ENCODE measurements at regions not wholly inside any gene's neighbourhood (a gene's known extent, or its start where the extent isn't known, plus 50 kb on each side); places are given as distances from the start of the nearest gene placed in this dataset.

- Histone ChIP-seq H3K79me2 (ENCODE audit: control insufficient read depth, insufficient read depth, low read length, poor library complexity) (no peaks in the 10 kb centered on the region), H2BK120ac (ENCODE audit: insufficient read depth, low read length, poor library complexity) (no peak overlapping the region), H3K4me2 (ENCODE audit: low read length) (no peak overlapping the region), H3K23ac (ENCODE audit: low read length) (no peak overlapping the region), H2BK5ac (ENCODE audit: low read depth, low read length, poor library complexity) (no peak overlapping the region), H3K4ac (ENCODE audit: low read depth, low read length) (no peak overlapping the region), H3K18ac (ENCODE audit: low read length) (no peak overlapping the region), H3K79me1 (ENCODE audit: low read length) (peaks cover 5% of the 10 kb centered on the region), H3K9me3 (ENCODE audit: insufficient read depth, low read depth, low read length) (peaks cover 7% of the 10 kb centered on the region), H2AK5ac (ENCODE audit: low read length) (no peak overlapping the region), H3K14ac (ENCODE audit: low read length) (no peak overlapping the region), H3K4me3 (ENCODE audit: low read depth, low read length) (no peak overlapping the region), H4K12ac (ENCODE audit: low read depth, low read length) (no peak overlapping the region), H3K36me3 (ENCODE audit: control insufficient read depth in 1 of 2, insufficient read depth in 2 of 2, low read length in 2 of 2) (peaks cover 0 to 2% of the 10 kb centered on the region in 2 experiments), H3K27ac (ENCODE audit: low read depth, low read length) (no peak overlapping the region), H4K8ac (ENCODE audit: low read depth, low read length) (no peak overlapping the region), H4K91ac (ENCODE audit: low read depth, low read length) (no peak overlapping the region), H2AFZ (ENCODE audit: insufficient read depth, low read length, poor library complexity) (no peak overlapping the region), H3K27me3 (ENCODE audit: insufficient read depth, low read length) (no peaks in the 10 kb centered on the region), H3K4me1 (ENCODE audit: control insufficient read depth in 1 of 2, insufficient read depth in 2 of 2, low read length in 2 of 2) (peaks cover 0 to 3% of the 10 kb centered on the region in 2 experiments), H2BK12ac (ENCODE audit: low read length) (no peak overlapping the region), H3K9ac (ENCODE audit: low read length) (no peak overlapping the region)
- DNase-seq = no peak
- WGBS (ENCODE audit: extremely low coverage, insufficient coverage, insufficient read length) = no CpG with 5 or more reads among the region's 7 CpGs
These were observed 1003.0 kb upstream of the NCAM2 start for GRCh38 chr21:19995253-19995652.

GRCh38 chr21:19998453-19998852 is 999.8 kb upstream of the NCAM2 start:
- Histone ChIP-seq H3K18ac (ENCODE audit: low read length) (no peak overlapping the region), H2AK5ac (ENCODE audit: low read length) (no peak overlapping the region), H3K14ac (ENCODE audit: low read length) (no peak overlapping the region), H2AFZ (ENCODE audit: insufficient read depth, low read length, poor library complexity) (no peak overlapping the region), H3K4me3 (ENCODE audit: low read depth, low read length) (no peak overlapping the region), H3K27me3 (ENCODE audit: insufficient read depth, low read length) (no peaks in the 10 kb centered on the region), H3K27ac (ENCODE audit: low read depth, low read length) (no peak overlapping the region), H3K4me1 (ENCODE audit: control insufficient read depth in 1 of 2, insufficient read depth in 2 of 2, low read length in 2 of 2) (peaks cover 0 to 3% of the 10 kb centered on the region in 2 experiments), H3K9me3 (ENCODE audit: insufficient read depth, low read depth, low read length) (peaks cover 7% of the 10 kb centered on the region), H4K91ac (ENCODE audit: low read depth, low read length) (no peak overlapping the region), H3K79me2 (ENCODE audit: control insufficient read depth, insufficient read depth, low read length, poor library complexity) (no peaks in the 10 kb centered on the region), H3K9ac (ENCODE audit: low read length) (no peak overlapping the region), H4K12ac (ENCODE audit: low read depth, low read length) (no peak overlapping the region), H3K79me1 (ENCODE audit: low read length) (peaks cover 5% of the 10 kb centered on the region), H2BK120ac (ENCODE audit: insufficient read depth, low read length, poor library complexity) (no peak overlapping the region), H4K8ac (ENCODE audit: low read depth, low read length) (no peak overlapping the region), H2BK5ac (ENCODE audit: low read depth, low read length, poor library complexity) (no peak overlapping the region), H2BK12ac (ENCODE audit: low read length) (no peak overlapping the region), H3K4me2 (ENCODE audit: low read length) (no peak overlapping the region), H3K36me3 (ENCODE audit: control insufficient read depth in 1 of 2, insufficient read depth in 2 of 2, low read length in 2 of 2) (peaks cover 0 to 2% of the 10 kb centered on the region in 2 experiments), H3K4ac (ENCODE audit: low read depth, low read length) (no peak overlapping the region), H3K23ac (ENCODE audit: low read length) (no peak overlapping the region)
- WGBS (ENCODE audit: extremely low coverage, insufficient coverage, insufficient read length) = no CpG with 5 or more reads among the region's 5 CpGs
- no peak for DNase-seq

DNA sequence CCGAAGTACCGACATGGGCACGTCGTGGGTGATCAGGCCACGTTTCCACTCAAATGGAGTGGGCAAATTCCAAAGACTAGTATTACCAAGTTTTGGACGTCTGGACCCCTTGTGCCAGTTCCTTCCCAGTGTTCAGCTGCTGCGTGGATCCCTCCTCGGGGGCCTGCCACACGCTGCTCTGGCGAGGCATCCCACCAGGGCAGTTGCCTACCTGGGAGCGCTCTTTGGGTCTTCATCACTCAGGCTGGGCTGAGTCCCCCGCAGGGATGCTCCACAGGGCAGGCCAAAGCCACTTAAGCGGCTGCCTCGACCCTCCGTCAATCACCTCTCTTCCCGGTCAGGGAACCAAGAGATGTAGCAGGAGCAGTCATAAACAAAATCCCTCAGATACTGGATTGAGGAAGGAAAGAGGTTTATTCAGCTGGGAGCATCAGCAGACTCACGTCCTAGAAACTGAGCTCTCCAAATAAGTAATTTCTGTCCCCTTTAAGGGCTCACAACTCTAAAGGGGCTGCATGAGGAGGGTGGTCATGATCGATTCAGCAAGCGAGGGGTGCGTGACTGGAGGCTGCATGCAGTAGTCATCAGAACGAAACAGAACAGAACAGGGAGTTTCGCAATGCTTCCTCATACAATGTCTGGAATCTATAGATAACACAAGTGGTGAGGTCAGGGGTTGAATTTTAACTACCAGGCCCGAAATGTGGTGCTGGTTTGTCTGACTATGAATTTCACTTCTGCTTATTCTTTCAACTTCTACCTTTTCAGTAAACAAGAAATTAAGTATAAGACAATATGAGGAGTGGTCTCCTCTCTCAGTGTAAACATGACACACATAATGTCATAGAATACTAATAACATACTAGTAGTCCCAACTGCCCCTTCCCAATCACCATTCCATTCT is 998.6 kb upstream of the NCAM2 start:
- H3K79me1 ChIP-seq (ENCODE audit: low read length) = peaks cover 5% of the 10 kb centered on the region
- no peaks in the 10 kb centered on the region for H3K79me2 ChIP-seq (ENCODE audit: control insufficient read depth, insufficient read depth, low read length, poor library complexity)
- H3K9ac ChIP-seq (ENCODE audit: low read length) = no peak overlapping the region
- peak overlapping the region; percentile 96 for H2BK12ac ChIP-seq (ENCODE audit: low read length)
- no CpG with 5 or more reads among the region's 23 CpGs for WGBS (ENCODE audit: extremely low coverage, insufficient coverage, insufficient read length)
- H3K14ac ChIP-seq (ENCODE audit: low read length) = peak overlapping the region; percentile 79
- peak overlapping the region; percentile 15 for H2BK5ac ChIP-seq (ENCODE audit: low read depth, low read length, poor library complexity)
- H4K91ac ChIP-seq (ENCODE audit: low read depth, low read length) = peak overlapping the region; percentile 81
- peaks cover 0 to 2% of the 10 kb centered on the region in 2 experiments for H3K36me3 ChIP-seq (ENCODE audit: control insufficient read depth in 1 of 2, insufficient read depth in 2 of 2, low read length in 2 of 2)
- H3K4me3 ChIP-seq (ENCODE audit: low read depth, low read length) = no peak overlapping the region
- H3K23ac ChIP-seq (ENCODE audit: low read length) = no peak overlapping the region
- H3K18ac ChIP-seq (ENCODE audit: low read length) = peak overlapping the region; percentile 64
- peak overlapping the region; percentile 52 for H2AK5ac ChIP-seq (ENCODE audit: low read length)
- H3K9me3 ChIP-seq (ENCODE audit: insufficient read depth, low read depth, low read length) = peaks cover 7% of the 10 kb centered on the region
- H2BK120ac ChIP-seq (ENCODE audit: insufficient read depth, low read length, poor library complexity) = peak overlapping the region; percentile 62
- peaks cover 0 to 3% of the 10 kb centered on the region in 2 experiments for H3K4me1 ChIP-seq (ENCODE audit: control insufficient read depth in 1 of 2, insufficient read depth in 2 of 2, low read length in 2 of 2)
- H3K4me2 ChIP-seq (ENCODE audit: low read length) = no peak overlapping the region
- H4K8ac ChIP-seq (ENCODE audit: low read depth, low read length) = no peak overlapping the region
- no peak overlapping the region for H4K12ac ChIP-seq (ENCODE audit: low read depth, low read length)
- H2AFZ ChIP-seq (ENCODE audit: insufficient read depth, low read length, poor library complexity) = no peak overlapping the region
- peak overlapping the region; percentile 32 for H3K27ac ChIP-seq (ENCODE audit: low read depth, low read length)
- no peaks in the 10 kb centered on the region for H3K27me3 ChIP-seq (ENCODE audit: insufficient read depth, low read length)
- no peak overlapping the region for H3K4ac ChIP-seq (ENCODE audit: low read depth, low read length)
- DNase-seq = peak in 1 of 2 donors; percentile 1

DNA sequence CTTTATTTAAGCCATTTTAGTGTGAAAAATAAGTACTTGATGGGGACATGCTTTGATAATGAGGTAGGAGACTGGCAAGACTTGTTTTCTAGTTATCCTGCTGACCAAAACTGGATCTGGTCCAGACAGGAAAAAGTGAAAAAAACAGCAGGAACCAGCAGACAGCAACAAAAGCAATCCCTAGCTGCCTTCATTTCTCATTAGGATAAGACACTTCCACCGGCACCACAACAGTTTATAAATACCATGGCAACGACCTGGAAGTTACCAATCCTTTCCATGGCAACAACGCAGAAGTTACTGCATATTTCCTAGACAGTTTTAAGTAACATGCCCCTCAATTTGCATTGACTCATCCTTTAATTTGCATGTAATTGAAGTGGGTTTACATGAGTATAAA is 993.8 kb upstream of the NCAM2 start:
- Histone ChIP-seq H4K91ac (ENCODE audit: low read depth, low read length) (no peak overlapping the region), H3K36me3 (ENCODE audit: control insufficient read depth in 1 of 2, insufficient read depth in 2 of 2, low read length in 2 of 2) (peaks cover 0 to under 1% of the 10 kb centered on the region in 2 experiments), H3K18ac (ENCODE audit: low read length) (no peak overlapping the region), H3K9me3 (ENCODE audit: insufficient read depth, low read depth, low read length) (peaks cover 1% of the 10 kb centered on the region), H4K12ac (ENCODE audit: low read depth, low read length) (no peak overlapping the region), H2AK5ac (ENCODE audit: low read length) (no peak overlapping the region), H3K4ac (ENCODE audit: low read depth, low read length) (no peak overlapping the region), H3K9ac (ENCODE audit: low read length) (no peak overlapping the region), H3K79me1 (ENCODE audit: low read length) (peaks cover 3% of the 10 kb centered on the region), H3K27me3 (ENCODE audit: insufficient read depth, low read length) (no peaks in the 10 kb centered on the region), H2BK5ac (ENCODE audit: low read depth, low read length, poor library complexity) (no peak overlapping the region), H3K27ac (ENCODE audit: low read depth, low read length) (no peak overlapping the region), H3K79me2 (ENCODE audit: control insufficient read depth, insufficient read depth, low read length, poor library complexity) (no peaks in the 10 kb centered on the region), H3K14ac (ENCODE audit: low read length) (no peak overlapping the region), H4K8ac (ENCODE audit: low read depth, low read length) (no peak overlapping the region), H2AFZ (ENCODE audit: insufficient read depth, low read length, poor library complexity) (no peak overlapping the region), H3K4me2 (ENCODE audit: low read length) (no peak overlapping the region), H2BK12ac (ENCODE audit: low read length) (no peak overlapping the region), H3K23ac (ENCODE audit: low read length) (no peak overlapping the region), H3K4me1 (ENCODE audit: control insufficient read depth in 1 of 2, insufficient read depth in 2 of 2, low read length in 2 of 2) (peaks cover 0 to 1% of the 10 kb centered on the region in 2 experiments), H3K4me3 (ENCODE audit: low read depth, low read length) (no peak overlapping the region), H2BK120ac (ENCODE audit: insufficient read depth, low read length, poor library complexity) (no peak overlapping the region)
- no CpG with 5 or more reads among the region's 3 CpGs for WGBS (ENCODE audit: extremely low coverage, insufficient coverage, insufficient read length)
- DNase-seq = no peak
